PC-9 (cell line): ENCODE measurements at regions not wholly inside any gene's neighbourhood (a gene's known extent, or its start where the extent isn't known, plus 50 kb on each side); places are given as distances from the start of the nearest gene placed in this dataset.

Experiments used
- CTCF ChIP-seq: fragments of 200-600 bp; sonication (generic); conservative IDR thresholded peaks from 2 replicates; pipeline ENCODE4 v1.6.1; 2017; ENCODE audit warnings: mixed run types, antibody characterized with exemption, mild to moderate bottlenecking, moderate library complexity
- EZH2 ChIP-seq: fragments of 200-600 bp; sonication (generic); IDR thresholded peaks from 2 replicates; pipeline ENCODE4 v1.8.0; 2017; ENCODE audit warnings: antibody characterized with exemption, low read depth

GRCh38 chr7:53470336-53470970 lies 435.0 kb downstream of the POM121L12 start:
- TF ChIP-seq CTCF: no peak
- TF ChIP-seq EZH2: no peak
